ENCODE measurements at regions not wholly inside any gene's neighbourhood (a gene's known extent, or its start where the extent isn't known, plus 50 kb on each side); places are given as distances from the start of the nearest gene placed in this dataset.
"Not testable (repeated sequence)": the region's sequence is repeated elsewhere in the genome, so short reads cannot be mapped to it uniquely, and the experiment has no call there.

DNA sequence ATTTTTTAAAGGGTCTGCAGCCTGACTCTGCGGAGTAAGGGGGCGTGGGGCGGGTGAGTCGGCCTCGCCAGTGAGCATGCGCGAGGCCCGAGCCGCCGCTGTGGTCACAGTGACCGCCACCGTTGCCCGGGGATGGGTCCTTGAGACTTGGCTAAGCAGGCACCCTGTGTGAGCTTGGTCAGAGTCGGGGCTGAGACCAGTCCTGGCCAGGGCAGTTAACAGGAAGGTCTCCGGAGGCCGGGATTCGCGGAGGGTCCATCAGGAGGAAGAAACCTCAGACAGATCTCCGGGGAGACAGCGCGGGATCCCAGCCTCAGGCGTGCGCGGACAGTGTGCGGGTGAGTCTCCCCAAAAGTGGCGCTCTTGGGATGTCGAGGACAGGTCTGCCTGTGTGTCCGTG is 1384.4 kb upstream of the PCDH10 start:
- no peak overlapping the region for H3K4me3 Mint-ChIP-seq
- no peak for DNase-seq (ENCODE audit: low spot score in 2 of 2, unreplicated experiment in 2 of 2)
- no peak overlapping the region for H3K27ac Mint-ChIP-seq
- TF ChIP-seq, protein P1, sequence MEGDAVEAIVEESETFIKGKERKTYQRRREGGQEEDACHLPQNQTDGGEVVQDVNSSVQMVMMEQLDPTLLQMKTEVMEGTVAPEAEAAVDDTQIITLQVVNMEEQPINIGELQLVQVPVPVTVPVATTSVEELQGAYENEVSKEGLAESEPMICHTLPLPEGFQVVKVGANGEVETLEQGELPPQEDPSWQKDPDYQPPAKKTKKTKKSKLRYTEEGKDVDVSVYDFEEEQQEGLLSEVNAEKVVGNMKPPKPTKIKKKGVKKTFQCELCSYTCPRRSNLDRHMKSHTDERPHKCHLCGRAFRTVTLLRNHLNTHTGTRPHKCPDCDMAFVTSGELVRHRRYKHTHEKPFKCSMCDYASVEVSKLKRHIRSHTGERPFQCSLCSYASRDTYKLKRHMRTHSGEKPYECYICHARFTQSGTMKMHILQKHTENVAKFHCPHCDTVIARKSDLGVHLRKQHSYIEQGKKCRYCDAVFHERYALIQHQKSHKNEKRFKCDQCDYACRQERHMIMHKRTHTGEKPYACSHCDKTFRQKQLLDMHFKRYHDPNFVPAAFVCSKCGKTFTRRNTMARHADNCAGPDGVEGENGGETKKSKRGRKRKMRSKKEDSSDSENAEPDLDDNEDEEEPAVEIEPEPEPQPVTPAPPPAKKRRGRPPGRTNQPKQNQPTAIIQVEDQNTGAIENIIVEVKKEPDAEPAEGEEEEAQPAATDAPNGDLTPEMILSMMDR (IDR thresholded peaks at IDR 0.05; ENCODE audit: unreplicated experiment), result no peak
- no peaks in the 10 kb centered on the region for H3K4me1 Mint-ChIP-seq
- H3K27me3 Mint-ChIP-seq (ENCODE audit: low read depth), result no peaks in the 10 kb centered on the region
- no peaks in the 10 kb centered on the region for H3K36me3 Mint-ChIP-seq
- H3K9me3 Mint-ChIP-seq, result peaks cover 3% of the 10 kb centered on the region

DNA sequence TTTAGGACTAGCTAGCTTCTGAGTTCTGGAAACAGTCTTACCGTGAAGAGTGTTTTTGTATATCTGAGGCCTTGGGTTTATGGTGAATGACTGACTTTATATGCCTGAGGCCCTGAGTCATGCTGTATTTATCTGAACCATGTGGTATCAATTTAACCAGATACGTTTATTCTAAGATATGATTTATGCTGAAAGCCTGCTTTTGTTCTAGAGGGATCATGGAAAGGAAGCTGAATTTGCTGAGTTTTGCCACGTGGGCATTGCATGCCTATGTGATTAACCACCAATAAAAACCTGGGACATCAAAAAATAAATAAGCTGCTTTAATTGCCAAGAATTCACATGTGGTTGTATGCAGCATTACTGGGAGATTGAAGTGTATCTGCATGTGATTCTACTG is 1374.7 kb upstream of the PCDH10 start:
- DNase-seq (ENCODE audit: low spot score in 2 of 2, unreplicated experiment in 2 of 2), result not testable (repeated sequence)

DNA sequence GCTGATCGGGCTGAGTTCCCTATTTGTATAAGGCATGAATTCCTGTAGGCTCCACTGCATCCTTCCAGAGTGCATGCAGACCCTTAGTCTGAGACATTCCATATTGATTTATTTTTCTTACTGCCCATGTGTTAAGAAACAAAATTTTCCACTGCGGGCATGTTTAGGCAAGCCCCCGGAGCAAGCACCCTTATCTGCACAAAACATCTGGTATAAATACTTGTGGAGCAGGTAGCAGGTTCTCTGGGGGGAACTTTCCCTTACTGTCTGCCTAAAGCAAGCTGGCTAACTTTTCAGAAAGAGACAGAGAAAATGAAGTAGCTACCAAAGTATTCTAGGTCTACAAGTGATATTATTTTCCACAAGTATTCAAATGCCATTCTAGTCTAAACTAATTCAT is 1338.5 kb upstream of the PCDH10 start:
- not testable (repeated sequence) for H3K27me3 Mint-ChIP-seq (ENCODE audit: low read depth); H3K4me3 Mint-ChIP-seq; DNase-seq (ENCODE audit: low spot score in 2 of 2, unreplicated experiment in 2 of 2); H3K36me3 Mint-ChIP-seq
- Mint-ChIP-seq H3K27ac (peak overlapping the region; percentile 87), H3K4me1 (peaks cover 19% of the 10 kb centered on the region), H3K9me3 (peaks cover 14% of the 10 kb centered on the region)

More for the DNA sequence above, 1374.7 kb upstream of the PCDH10 start:
- Mint-ChIP-seq H3K4me1 (peaks cover 24% of the 10 kb centered on the region), H3K27ac (peak overlapping the region; percentile 87)
- not testable (repeated sequence) for H3K27me3 Mint-ChIP-seq (ENCODE audit: low read depth); H3K36me3 Mint-ChIP-seq; H3K9me3 Mint-ChIP-seq; H3K4me3 Mint-ChIP-seq
